Activated T-cell treated with anti-CD3 and anti-CD28 coated beads, Interleukin-2, amount 50 U/mL, for 4 hours (primary cell): ENCODE measurements at regions not wholly inside any gene's neighbourhood (a gene's known extent, or its start where the extent isn't known, plus 50 kb on each side); places are given as distances from the start of the nearest gene placed in this dataset.

Experiments
- ATAC-seq, 2 donors: fragments of 200-7000 bp; cut with Tn5 transposase; one replicate each; pipeline ENCODE4 v1.10.0; 2021
- DNase-seq: peaks from one replicate; pipeline ENCODE4 v3.0.0-alpha.2; 2020
- H3K27me3 Mint-ChIP-seq: one replicate; pipeline ENCODE4 v1.8.0; 2021; ENCODE audit warnings: low read depth, mixed read lengths
- H3K36me3 Mint-ChIP-seq: one replicate; pipeline ENCODE4 v1.8.0; 2022; ENCODE audit warnings: mixed read lengths; ENCODE audit not compliant: insufficient read depth
- H3K4me1 Mint-ChIP-seq: one replicate; pipeline ENCODE4 v1.8.0; 2021; ENCODE audit warnings: low read depth, mixed read lengths
- H3K4me3 Mint-ChIP-seq: one replicate; pipeline ENCODE4 v1.8.0; 2021; ENCODE audit warnings: mild to moderate bottlenecking, moderate library complexity, mixed read lengths
- H3K9me3 Mint-ChIP-seq: one replicate; pipeline ENCODE4 v1.8.0; 2021; ENCODE audit warnings: mixed read lengths

GRCh38 chr4:160980091-160980490, 1183.7 kb downstream of the FSTL5 start:
- ATAC-seq (no peak), DNase-seq (no peak)
- Mint-ChIP-seq H3K4me3 (no peak overlapping the region), H3K4me1 (no peaks in the 10 kb centered on the region), H3K36me3 (no peaks in the 10 kb centered on the region), H3K9me3 (peaks cover 12% of the 10 kb centered on the region), H3K27me3 (no peaks in the 10 kb centered on the region)

GRCh38 chr4:160981083-160981482, 1182.7 kb downstream of the FSTL5 start:
- DNase-seq (no peak), ATAC-seq (no peak)
- Mint-ChIP-seq H3K27me3 (no peaks in the 10 kb centered on the region), H3K4me3 (no peak overlapping the region), H3K4me1 (no peaks in the 10 kb centered on the region), H3K9me3 (peaks cover 9% of the 10 kb centered on the region), H3K36me3 (no peaks in the 10 kb centered on the region)

DNA sequence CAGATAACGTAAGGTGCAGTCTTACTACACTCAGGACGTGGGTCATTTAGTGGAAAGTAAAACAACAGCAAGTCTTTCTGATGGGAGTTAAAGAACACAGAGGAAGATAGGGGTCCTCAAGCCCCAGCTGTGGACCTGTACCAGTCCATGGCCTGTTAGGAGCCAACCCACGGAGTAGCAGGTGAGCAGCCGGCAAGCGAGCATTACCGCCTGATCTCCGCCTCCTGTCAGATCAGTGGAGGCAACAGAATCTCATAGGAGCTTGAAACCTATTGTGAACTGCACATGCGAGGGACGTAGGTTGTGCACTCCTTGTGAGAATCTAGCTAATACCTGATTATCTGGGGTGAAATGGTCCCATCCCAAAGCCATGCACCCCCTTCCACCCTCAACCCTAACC, 1180.8 kb downstream of the FSTL5 start:
- Mint-ChIP-seq H3K4me1 (no peaks in the 10 kb centered on the region), H3K27me3 (no peaks in the 10 kb centered on the region), H3K4me3 (no peak overlapping the region), H3K9me3 (peaks cover 9% of the 10 kb centered on the region), H3K36me3 (no peaks in the 10 kb centered on the region)
- DNase-seq = no peak
- ATAC-seq = no peak

GRCh38 chr4:161002386-161002785, 1161.4 kb downstream of the FSTL5 start:
- ATAC-seq (no peak), DNase-seq (no peak)
- Mint-ChIP-seq H3K4me1 (no peaks in the 10 kb centered on the region), H3K4me3 (no peak overlapping the region), H3K9me3 (peaks cover 3% of the 10 kb centered on the region), H3K36me3 (no peaks in the 10 kb centered on the region), H3K27me3 (no peaks in the 10 kb centered on the region)

DNA sequence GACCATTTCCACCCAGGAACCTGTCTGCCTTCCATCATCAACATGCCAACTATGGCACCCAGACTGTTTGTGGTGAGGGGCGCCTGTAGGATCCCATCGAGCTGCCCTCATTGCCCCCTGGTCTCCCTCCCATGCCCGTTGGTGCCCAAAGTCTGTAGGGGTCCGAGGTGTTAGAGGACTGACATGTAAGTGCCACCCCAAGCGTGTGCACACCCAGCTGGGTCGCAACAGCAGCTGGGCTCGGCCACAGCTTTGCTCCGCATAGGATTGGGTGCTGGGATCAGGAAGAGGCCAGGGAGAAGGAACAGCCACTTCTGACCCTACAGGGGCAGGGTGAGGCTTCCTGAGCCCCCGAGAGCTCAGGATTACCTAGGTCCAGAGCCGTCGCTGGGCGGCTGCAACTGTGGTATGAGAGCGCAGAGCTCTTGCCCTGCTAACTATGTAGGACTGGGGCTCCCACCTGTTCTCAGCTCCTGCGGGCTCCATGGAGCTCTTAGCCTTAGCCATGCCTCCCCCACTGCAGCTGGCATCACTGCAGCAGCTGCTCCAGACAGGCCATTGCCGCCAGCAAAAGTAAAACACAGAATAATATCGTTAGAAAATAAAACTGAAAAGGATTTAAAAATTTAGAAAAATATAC, 1160.3 kb downstream of the FSTL5 start:
- Mint-ChIP-seq H3K36me3 (no peaks in the 10 kb centered on the region), H3K4me1 (no peaks in the 10 kb centered on the region), H3K4me3 (no peak overlapping the region), H3K9me3 (peaks cover 6% of the 10 kb centered on the region), H3K27me3 (no peaks in the 10 kb centered on the region)
- DNase-seq (no peak), ATAC-seq (peak in 1 of 2 donors; percentile 10)

DNA sequence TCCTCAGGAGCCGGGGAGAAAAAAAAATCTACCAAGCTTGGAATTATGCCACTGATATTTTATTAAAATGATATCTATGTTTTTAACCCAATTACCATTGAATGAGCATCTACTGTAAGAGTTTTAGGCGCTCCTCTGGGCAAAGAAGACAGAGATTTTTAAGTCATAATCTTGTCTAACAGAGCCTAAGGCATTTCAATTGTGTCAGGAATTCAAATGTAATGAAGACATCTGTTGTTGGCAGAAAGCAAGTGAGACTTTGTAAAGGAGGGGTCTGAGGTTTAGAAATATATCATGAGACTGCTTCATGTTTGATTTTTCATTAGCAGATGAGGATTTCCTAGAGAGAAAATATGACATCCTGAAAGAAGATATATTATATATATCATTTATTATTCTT, 1158.1 kb downstream of the FSTL5 start:
- Mint-ChIP-seq H3K27me3 (no peaks in the 10 kb centered on the region), H3K9me3 (peaks cover 6% of the 10 kb centered on the region), H3K4me3 (no peak overlapping the region), H3K4me1 (no peaks in the 10 kb centered on the region), H3K36me3 (no peaks in the 10 kb centered on the region)
- ATAC-seq (no peak), DNase-seq (no peak)

- Mint-ChIP-seq H3K4me1 (no peaks in the 10 kb centered on the region), H3K4me3 (no peak overlapping the region), H3K36me3 (no peaks in the 10 kb centered on the region), H3K9me3 (peaks cover 6% of the 10 kb centered on the region), H3K27me3 (no peaks in the 10 kb centered on the region)
- DNase-seq (no peak), ATAC-seq (no peak)
Observed at GRCh38 chr4:161008527-161008926, 1155.3 kb downstream of the FSTL5 start.

GRCh38 chr4:161010227-161010626, 1153.6 kb downstream of the FSTL5 start:
- H3K27me3 Mint-ChIP-seq = no peaks in the 10 kb centered on the region
- no peaks in the 10 kb centered on the region for H3K36me3 Mint-ChIP-seq
- peaks cover 7% of the 10 kb centered on the region for H3K9me3 Mint-ChIP-seq
- H3K4me3 Mint-ChIP-seq = no peak overlapping the region
- no peaks in the 10 kb centered on the region for H3K4me1 Mint-ChIP-seq
- ATAC-seq (no peak), DNase-seq (no peak)
